SU-DHL-6 (cell line): ENCODE measurements at regions not wholly inside any gene's neighbourhood (a gene's known extent, or its start where the extent isn't known, plus 50 kb on each side); places are given as distances from the start of the nearest gene placed in this dataset.

Experiments
- H2AFZ ChIP-seq: fragments of 200-600 bp; sonication (generic); 2 replicates; pipeline ENCODE4 v1.6.1; 2014; ENCODE audit warnings: low read depth, mild to moderate bottlenecking, moderate library complexity, mixed read lengths, antibody characterized with exemption, low read length; ENCODE audit not compliant: severe bottlenecking
- H3F3A ChIP-seq: fragments of 200-600 bp; shearing (Covaris generic); 2 replicates; pipeline ENCODE4 v1.6.0; 2016; ENCODE audit warnings: antibody characterized with exemption, mild to moderate bottlenecking; ENCODE audit not compliant: insufficient read depth
- H3K27ac ChIP-seq: fragments of 200-600 bp; sonication (generic); 2 replicates; pipeline ENCODE4 v1.5.1; 2016; ENCODE audit warnings: low read depth, mild to moderate bottlenecking, low read length, moderate library complexity, mixed read lengths
- H3K27me3 ChIP-seq: fragments of 200-600 bp; sonication (generic), shearing (Covaris generic); 2 replicates; pipeline ENCODE4 v1.6.0; 2014; ENCODE audit warnings: mild to moderate bottlenecking, low read length
- H3K36me3 ChIP-seq: fragments of 200-600 bp; sonication (generic); 2 replicates; pipeline ENCODE4 v1.6.1; 2014; ENCODE audit warnings: mild to moderate bottlenecking, low read length, mixed read lengths
- H3K4me2 ChIP-seq: fragments of 300-600, 200-600 bp; shearing (Covaris generic), sonication (generic); 2 replicates; pipeline ENCODE4 v1.6.0; 2014; ENCODE audit warnings: low read length, low read depth, mild to moderate bottlenecking; ENCODE audit not compliant: poor library complexity, severe bottlenecking
- H3K4me3 ChIP-seq: fragments of 200-600 bp; sonication (generic); 2 replicates; pipeline ENCODE4 v1.5.1; 2014; ENCODE audit warnings: antibody characterized with exemption, low read length, mild to moderate bottlenecking, mixed read lengths; ENCODE audit not compliant: insufficient read depth, poor library complexity, severe bottlenecking
- H3K79me2 ChIP-seq: fragments of 200-600 bp; sonication (generic); 2 replicates; pipeline ENCODE4 v1.6.1; 2014; ENCODE audit warnings: mild to moderate bottlenecking, low read length, moderate library complexity; ENCODE audit not compliant: insufficient read depth
- H3K9ac ChIP-seq: fragments of 200-600 bp; sonication (generic); 2 replicates; pipeline ENCODE4 v1.7.0; 2014; ENCODE audit warnings: mild to moderate bottlenecking, low read length
- H3K9me2 ChIP-seq: fragments of 200-600 bp; sonication (generic); replicated peaks from 2 replicates; pipeline ENCODE4 v1.6.1; 2014; ENCODE audit warnings: low read length; ENCODE audit not compliant: insufficient read depth
- H3K9me3 ChIP-seq: fragments of 200-600 bp; sonication (generic); 2 replicates; pipeline ENCODE4 v1.6.1; 2014; ENCODE audit warnings: low read length, mixed read lengths; ENCODE audit not compliant: insufficient read depth
- H4K20me1 ChIP-seq: fragments of 200-600 bp; sonication (generic); 2 replicates; pipeline ENCODE4 v1.6.1; 2014; ENCODE audit warnings: low read depth, mild to moderate bottlenecking, antibody characterized with exemption, low read length, moderate library complexity, mixed read lengths
- CTCF ChIP-seq: fragments of 200-600 bp; sonication (generic); IDR thresholded peaks from one replicate; pipeline ENCODE4 v1.5.1; 2017; ENCODE audit warnings: antibody characterized with exemption, mild to moderate bottlenecking, low read length, moderate library complexity; ENCODE audit not compliant: insufficient read depth, poor library complexity, severe bottlenecking
- EZH2phosphoT487 ChIP-seq: fragments of 200-600 bp; sonication (generic), shearing (Covaris generic); conservative IDR thresholded peaks from 2 replicates; pipeline ENCODE4 v1.6.1; 2018; ENCODE audit warnings: mild to moderate bottlenecking, antibody characterized with exemption, low read length, moderate library complexity, mixed read lengths

GRCh38 chr3:102339671-102340070 lies 95.1 kb upstream of the ZPLD1 start:
- Histone ChIP-seq H4K20me1 (no peaks in the 10 kb centered on the region), H3K27me3 (no peaks in the 10 kb centered on the region), H2AFZ (no peak overlapping the region), H3K4me2 (no peak overlapping the region), H3F3A (no peaks in the 10 kb centered on the region), H3K27ac (no peak overlapping the region), H3K36me3 (no peaks in the 10 kb centered on the region), H3K9me3 (no peaks in the 10 kb centered on the region), H3K4me3 (no peak overlapping the region), H3K79me2 (no peaks in the 10 kb centered on the region), H3K9ac (no peak overlapping the region), H3K9me2 (no peaks in the 10 kb centered on the region)
- no peak for TF ChIP-seq CTCF
- no peak for TF ChIP-seq EZH2phosphoT487

- TF ChIP-seq EZH2phosphoT487, result no peak
- no peak for TF ChIP-seq CTCF
- H4K20me1 ChIP-seq, result no peaks in the 10 kb centered on the region
- H3K4me3 ChIP-seq, result no peak overlapping the region
- H3K4me2 ChIP-seq, result no peak overlapping the region
- no peaks in the 10 kb centered on the region for H3K9me3 ChIP-seq
- H3F3A ChIP-seq, result no peaks in the 10 kb centered on the region
- H3K9me2 ChIP-seq, result no peaks in the 10 kb centered on the region
- no peak overlapping the region for H3K27ac ChIP-seq
- no peaks in the 10 kb centered on the region for H3K27me3 ChIP-seq
- H3K36me3 ChIP-seq, result no peaks in the 10 kb centered on the region
- H3K79me2 ChIP-seq, result no peaks in the 10 kb centered on the region
- H2AFZ ChIP-seq, result no peak overlapping the region
- no peak overlapping the region for H3K9ac ChIP-seq
Measured at GRCh38 chr3:102346897-102347296, 87.9 kb upstream of the ZPLD1 start.

- H2AFZ ChIP-seq, result no peak overlapping the region
- no peaks in the 10 kb centered on the region for H3K36me3 ChIP-seq
- H3K4me3 ChIP-seq, result no peak overlapping the region
- TF ChIP-seq EZH2phosphoT487 (no peak), CTCF (no peak)
- no peaks in the 10 kb centered on the region for H3K79me2 ChIP-seq
- H3K9ac ChIP-seq, result no peak overlapping the region
- H3K9me2 ChIP-seq, result no peaks in the 10 kb centered on the region
- H3F3A ChIP-seq, result no peaks in the 10 kb centered on the region
- no peak overlapping the region for H3K27ac ChIP-seq
- H4K20me1 ChIP-seq, result no peaks in the 10 kb centered on the region
- H3K9me3 ChIP-seq, result no peaks in the 10 kb centered on the region
- H3K27me3 ChIP-seq, result no peaks in the 10 kb centered on the region
- H3K4me2 ChIP-seq, result no peak overlapping the region
Measured at GRCh38 chr3:102348904-102349303, 85.9 kb upstream of the ZPLD1 start.

- H3K9me3 ChIP-seq, result no peaks in the 10 kb centered on the region
- no peak overlapping the region for H2AFZ ChIP-seq
- H3K27me3 ChIP-seq, result no peaks in the 10 kb centered on the region
- H3K4me2 ChIP-seq, result no peak overlapping the region
- no peaks in the 10 kb centered on the region for H3K36me3 ChIP-seq
- no peaks in the 10 kb centered on the region for H4K20me1 ChIP-seq
- no peak overlapping the region for H3K4me3 ChIP-seq
- H3F3A ChIP-seq, result no peaks in the 10 kb centered on the region
- H3K9ac ChIP-seq, result no peak overlapping the region
- no peaks in the 10 kb centered on the region for H3K9me2 ChIP-seq
- no peak overlapping the region for H3K27ac ChIP-seq
- no peaks in the 10 kb centered on the region for H3K79me2 ChIP-seq
- no peak for TF ChIP-seq EZH2phosphoT487
- no peak for TF ChIP-seq CTCF
Measured at GRCh38 chr3:102353148-102353547, 81.7 kb upstream of the ZPLD1 start.
